ENCODE measurements at regions not wholly inside any gene's neighbourhood (a gene's known extent, or its start where the extent isn't known, plus 50 kb on each side); places are given as distances from the start of the nearest gene placed in this dataset.

DNA sequence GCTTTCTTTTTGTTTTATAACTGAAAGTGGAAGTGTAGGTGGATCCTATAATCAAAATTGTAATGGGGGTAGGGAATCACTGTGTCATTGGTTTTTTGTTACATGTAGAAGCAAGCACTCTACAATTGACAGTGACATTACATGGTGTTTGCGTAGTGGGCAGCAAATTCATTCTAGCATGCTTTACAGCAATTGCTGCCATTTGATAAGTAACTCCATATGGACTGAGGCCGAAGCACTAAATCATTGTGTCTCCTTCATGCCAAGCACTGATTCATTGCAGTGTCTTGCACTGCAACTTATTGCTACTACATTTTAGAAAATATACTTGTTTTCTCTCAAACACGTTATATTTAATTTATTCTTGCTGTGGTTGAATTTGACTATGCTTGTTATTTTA, 933.9 kb downstream of the NSUN3 start:
- TF ChIP-seq YY1 (IDR thresholded peaks at IDR 0.05; ENCODE audit: low read depth, low read length) (no peak), GTF2F1 (IDR thresholded peaks at IDR 0.05; ENCODE audit: borderline replicate concordance, low read depth, low read length) (no peak), SRF (IDR thresholded peaks at IDR 0.05; ENCODE audit: low read depth, low read length) (no peak), POLR2A (IDR thresholded peaks at IDR 0.05; ENCODE audit: control extremely low read depth in 1 of 2, low read depth in 2 of 2, low read length in 2 of 2) (no peak), PHF8 (conservative IDR thresholded peaks at IDR 0.05; ENCODE audit: low read depth, low read length) (no peak), KDM1A (IDR thresholded peaks at IDR 0.05; ENCODE audit: borderline replicate concordance, low read length) (no peak), SUZ12 (IDR thresholded peaks at IDR 0.05; ENCODE audit: low read length) (no peak), ZNF274 (IDR thresholded peaks at IDR 0.05; ENCODE audit: borderline replicate concordance, extremely low read depth, low read length) (no peak), HDAC2 (IDR thresholded peaks at IDR 0.05; ENCODE audit: borderline replicate concordance in 1 of 2, low read depth in 2 of 2, low read length in 2 of 2) (no peak)
- TF ChIP-seq, protein P1, sequence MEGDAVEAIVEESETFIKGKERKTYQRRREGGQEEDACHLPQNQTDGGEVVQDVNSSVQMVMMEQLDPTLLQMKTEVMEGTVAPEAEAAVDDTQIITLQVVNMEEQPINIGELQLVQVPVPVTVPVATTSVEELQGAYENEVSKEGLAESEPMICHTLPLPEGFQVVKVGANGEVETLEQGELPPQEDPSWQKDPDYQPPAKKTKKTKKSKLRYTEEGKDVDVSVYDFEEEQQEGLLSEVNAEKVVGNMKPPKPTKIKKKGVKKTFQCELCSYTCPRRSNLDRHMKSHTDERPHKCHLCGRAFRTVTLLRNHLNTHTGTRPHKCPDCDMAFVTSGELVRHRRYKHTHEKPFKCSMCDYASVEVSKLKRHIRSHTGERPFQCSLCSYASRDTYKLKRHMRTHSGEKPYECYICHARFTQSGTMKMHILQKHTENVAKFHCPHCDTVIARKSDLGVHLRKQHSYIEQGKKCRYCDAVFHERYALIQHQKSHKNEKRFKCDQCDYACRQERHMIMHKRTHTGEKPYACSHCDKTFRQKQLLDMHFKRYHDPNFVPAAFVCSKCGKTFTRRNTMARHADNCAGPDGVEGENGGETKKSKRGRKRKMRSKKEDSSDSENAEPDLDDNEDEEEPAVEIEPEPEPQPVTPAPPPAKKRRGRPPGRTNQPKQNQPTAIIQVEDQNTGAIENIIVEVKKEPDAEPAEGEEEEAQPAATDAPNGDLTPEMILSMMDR (IDR thresholded peaks at IDR 0.05; ENCODE audit: control extremely low read depth in 1 of 3, insufficient read depth in 1 of 3, low read depth in 1 of 3, low read length in 3 of 3) = no peak

All from H1 (cell line).